ENCODE measurements at regions not wholly inside any gene's neighbourhood (a gene's known extent, or its start where the extent isn't known, plus 50 kb on each side); places are given as distances from the start of the nearest gene placed in this dataset.

- no peaks in the 10 kb centered on the region for H3K36me3 ChIP-seq (ENCODE audit: control insufficient read depth in 2 of 3, insufficient read depth in 3 of 3, low read length in 3 of 3)
- intact Hi-C loops (cut with DNase I) = no loop called here
- H3K27ac ChIP-seq (ENCODE audit: low read depth in 2 of 2, low read length in 2 of 2) = no peak overlapping the region
- DNase-seq (no peak), FAIRE-seq (no peak)
- no peaks in the 10 kb centered on the region for H3K4me1 ChIP-seq (ENCODE audit: control insufficient read depth in 2 of 3, insufficient read depth in 2 of 3, low read depth in 1 of 3, low read length in 3 of 3)
- no peaks in the 10 kb centered on the region for H3K9me3 ChIP-seq (ENCODE audit: control insufficient read depth in 2 of 3, insufficient read depth in 1 of 3, low read length in 3 of 3)
- no peak overlapping the region for H3K4me3 ChIP-seq (ENCODE audit: low read length in 3 of 3)
- no peaks in the 10 kb centered on the region for H3K27me3 ChIP-seq (ENCODE audit: control insufficient read depth, insufficient read depth, low read length)
- TF ChIP-seq, protein P1, sequence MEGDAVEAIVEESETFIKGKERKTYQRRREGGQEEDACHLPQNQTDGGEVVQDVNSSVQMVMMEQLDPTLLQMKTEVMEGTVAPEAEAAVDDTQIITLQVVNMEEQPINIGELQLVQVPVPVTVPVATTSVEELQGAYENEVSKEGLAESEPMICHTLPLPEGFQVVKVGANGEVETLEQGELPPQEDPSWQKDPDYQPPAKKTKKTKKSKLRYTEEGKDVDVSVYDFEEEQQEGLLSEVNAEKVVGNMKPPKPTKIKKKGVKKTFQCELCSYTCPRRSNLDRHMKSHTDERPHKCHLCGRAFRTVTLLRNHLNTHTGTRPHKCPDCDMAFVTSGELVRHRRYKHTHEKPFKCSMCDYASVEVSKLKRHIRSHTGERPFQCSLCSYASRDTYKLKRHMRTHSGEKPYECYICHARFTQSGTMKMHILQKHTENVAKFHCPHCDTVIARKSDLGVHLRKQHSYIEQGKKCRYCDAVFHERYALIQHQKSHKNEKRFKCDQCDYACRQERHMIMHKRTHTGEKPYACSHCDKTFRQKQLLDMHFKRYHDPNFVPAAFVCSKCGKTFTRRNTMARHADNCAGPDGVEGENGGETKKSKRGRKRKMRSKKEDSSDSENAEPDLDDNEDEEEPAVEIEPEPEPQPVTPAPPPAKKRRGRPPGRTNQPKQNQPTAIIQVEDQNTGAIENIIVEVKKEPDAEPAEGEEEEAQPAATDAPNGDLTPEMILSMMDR (IDR thresholded peaks at IDR 0.05; ENCODE audit: borderline replicate concordance, extremely low read depth, insufficient read depth) = no peak
- H3K9ac ChIP-seq (ENCODE audit: low read length in 3 of 3) = no peak overlapping the region
Observed at GRCh38 chr14:98582276-98582675, 689.7 kb downstream of the BCL11B start.

DNA sequence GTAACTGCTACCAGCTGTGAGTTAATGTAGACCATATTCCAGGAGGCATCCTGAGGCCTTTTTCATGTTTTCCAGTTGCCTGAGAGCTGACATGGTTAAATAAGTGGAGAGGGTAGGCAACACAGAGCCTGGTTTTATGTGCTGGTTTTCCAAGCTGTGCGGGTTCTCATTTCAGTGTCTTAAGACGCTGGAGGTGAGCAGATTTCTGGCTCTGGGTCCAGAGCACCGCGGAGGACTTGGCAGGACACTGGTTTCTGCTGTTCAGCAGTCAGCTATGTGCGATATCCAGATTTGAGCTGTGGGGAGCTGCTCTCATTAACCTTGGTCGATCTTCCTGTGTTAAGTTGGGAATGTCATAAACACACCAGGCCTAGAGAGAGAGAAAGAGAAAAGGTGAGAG is 680.8 kb downstream of the BCL11B start:
- Histone ChIP-seq H3K4me1 (ENCODE audit: control insufficient read depth in 2 of 3, insufficient read depth in 2 of 3, low read depth in 1 of 3, low read length in 3 of 3) (no peaks in the 10 kb centered on the region), H3K9ac (ENCODE audit: low read length in 3 of 3) (no peak overlapping the region), H3K36me3 (ENCODE audit: control insufficient read depth in 2 of 3, insufficient read depth in 3 of 3, low read length in 3 of 3) (no peaks in the 10 kb centered on the region), H3K27me3 (ENCODE audit: control insufficient read depth, insufficient read depth, low read length) (no peaks in the 10 kb centered on the region), H3K27ac (ENCODE audit: low read depth in 2 of 2, low read length in 2 of 2) (no peak overlapping the region), H3K4me3 (ENCODE audit: low read length in 3 of 3) (no peak overlapping the region), H3K9me3 (ENCODE audit: control insufficient read depth in 2 of 3, insufficient read depth in 1 of 3, low read length in 3 of 3) (no peaks in the 10 kb centered on the region)
- no peak for DNase-seq
- no peak for FAIRE-seq
- intact Hi-C loops (cut with DNase I) = no loop called here
- TF ChIP-seq, protein P1 (IDR thresholded peaks at IDR 0.05; ENCODE audit: borderline replicate concordance, extremely low read depth, insufficient read depth) = no peak

GRCh38 chr14:98592611-98593170 is 679.3 kb downstream of the BCL11B start:
- Histone ChIP-seq H3K4me1 (ENCODE audit: control insufficient read depth in 2 of 3, insufficient read depth in 2 of 3, low read depth in 1 of 3, low read length in 3 of 3) (no peaks in the 10 kb centered on the region), H3K4me3 (ENCODE audit: low read length in 3 of 3) (no peak overlapping the region), H3K27me3 (ENCODE audit: control insufficient read depth, insufficient read depth, low read length) (no peaks in the 10 kb centered on the region), H3K27ac (ENCODE audit: low read depth in 2 of 2, low read length in 2 of 2) (no peak overlapping the region), H3K36me3 (ENCODE audit: control insufficient read depth in 2 of 3, insufficient read depth in 3 of 3, low read length in 3 of 3) (no peaks in the 10 kb centered on the region), H3K9me3 (ENCODE audit: control insufficient read depth in 2 of 3, insufficient read depth in 1 of 3, low read length in 3 of 3) (peaks cover 0 to 4% (median 4%) of the 10 kb centered on the region in 3 donors), H3K9ac (ENCODE audit: low read length in 3 of 3) (no peak overlapping the region)
- intact Hi-C loops (cut with DNase I) = no loop called here
- no peak for FAIRE-seq
- TF ChIP-seq, protein P1 (IDR thresholded peaks at IDR 0.05; ENCODE audit: borderline replicate concordance, extremely low read depth, insufficient read depth) = no peak
- DNase-seq = no peak

DNA sequence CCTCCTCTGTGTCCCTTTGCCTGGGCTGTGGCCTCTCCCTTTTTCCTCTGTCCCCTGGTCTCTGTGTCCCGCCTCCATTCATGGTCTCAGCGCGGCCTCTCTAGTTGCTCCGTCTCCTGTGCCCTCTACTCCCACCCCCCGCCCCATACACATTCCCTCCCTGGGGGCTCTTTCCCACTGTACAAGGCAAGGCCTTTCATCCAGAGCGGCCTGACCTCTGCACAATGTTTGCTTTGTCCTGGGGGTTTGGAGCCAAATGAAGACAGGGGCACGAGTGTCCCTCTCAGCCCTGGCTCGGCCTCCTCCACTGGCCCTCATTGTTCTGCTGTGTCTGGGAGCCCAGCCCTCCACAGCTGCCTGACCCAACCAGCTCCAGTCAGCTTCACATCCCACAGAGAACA is 678.6 kb downstream of the BCL11B start:
- Histone ChIP-seq H3K9ac (ENCODE audit: low read length in 3 of 3) (no peak overlapping the region), H3K27me3 (ENCODE audit: control insufficient read depth, insufficient read depth, low read length) (no peaks in the 10 kb centered on the region), H3K4me3 (ENCODE audit: low read length in 3 of 3) (no peak overlapping the region), H3K27ac (ENCODE audit: low read depth in 2 of 2, low read length in 2 of 2) (no peak overlapping the region), H3K4me1 (ENCODE audit: control insufficient read depth in 2 of 3, insufficient read depth in 2 of 3, low read depth in 1 of 3, low read length in 3 of 3) (no peaks in the 10 kb centered on the region), H3K36me3 (ENCODE audit: control insufficient read depth in 2 of 3, insufficient read depth in 3 of 3, low read length in 3 of 3) (no peaks in the 10 kb centered on the region), H3K9me3 (ENCODE audit: control insufficient read depth in 2 of 3, insufficient read depth in 1 of 3, low read length in 3 of 3) (peaks cover 0 to 4% (median 4%) of the 10 kb centered on the region in 3 donors)
- TF ChIP-seq, protein P1 (IDR thresholded peaks at IDR 0.05; ENCODE audit: borderline replicate concordance, extremely low read depth, insufficient read depth) = no peak
- DNase-seq (no peak), FAIRE-seq (no peak)
- intact Hi-C loops (cut with DNase I) = no loop called here

Data from kidney (tissue), 13 donors.